Calu3 (cell line): ENCODE measurements at regions not wholly inside any gene's neighbourhood (a gene's known extent, or its start where the extent isn't known, plus 50 kb on each side); places are given as distances from the start of the nearest gene placed in this dataset.

Experiments
- BruUV-seq: library from RNA; stranded (reverse); fragments of 400-500 nt; replicated peaks from 2 replicates; lab custom pipeline; 2021; lab: Mats Ljungman, UMichigan
- CTCF ChIA-PET: fragments of 300-600 bp; sonication (Branson Sonifier 250); formaldehyde crosslinking; loops from one replicate; lab custom pipeline; 2022; ENCODE audit warnings: antibody characterized with exemption; lab: Charles Lee
- DNase-seq: peaks from one replicate; pipeline ENCODE4 v3.0.0; 2022
- H3K27ac Mint-ChIP-seq: one replicate; pipeline ENCODE4 v1.8.0; 2022; ENCODE audit warnings: mixed read lengths; ENCODE audit not compliant: unreplicated experiment
- H3K27me3 Mint-ChIP-seq: one replicate; pipeline ENCODE4 v1.8.0; 2022; ENCODE audit warnings: mixed read lengths; ENCODE audit not compliant: unreplicated experiment
- H3K36me3 Mint-ChIP-seq: one replicate; pipeline ENCODE4 v1.8.0; 2022; ENCODE audit warnings: mild to moderate bottlenecking, moderate library complexity, mixed read lengths; ENCODE audit not compliant: insufficient read depth, unreplicated experiment
- H3K4me1 Mint-ChIP-seq: one replicate; pipeline ENCODE4 v1.8.0; 2022; ENCODE audit warnings: mild to moderate bottlenecking, low read depth, mixed read lengths; ENCODE audit not compliant: unreplicated experiment
- H3K4me3 Mint-ChIP-seq: one replicate; pipeline ENCODE4 v1.8.0; 2022; ENCODE audit warnings: mild to moderate bottlenecking, low read depth, moderate library complexity, mixed read lengths; ENCODE audit not compliant: unreplicated experiment
- H3K9me3 Mint-ChIP-seq: one replicate; pipeline ENCODE4 v1.8.0; 2022; ENCODE audit warnings: low read depth, mixed read lengths; ENCODE audit not compliant: unreplicated experiment
- intact Hi-C: fragments of 100-400 bp; cut with micrococcal nuclease; formaldehyde crosslinking; loops from one replicate; pipeline ENCODE4 v1.10.0; 2022; ENCODE audit not compliant: unreplicated experiment
- TF ChIP-seq, protein P1 (sequence below): fragments of 200-600 bp; IDR thresholded peaks from one replicate; pipeline ENCODE4 v1.8.0; 2022; ENCODE audit warnings: antibody characterized with exemption; ENCODE audit not compliant: unreplicated experiment

DNA sequence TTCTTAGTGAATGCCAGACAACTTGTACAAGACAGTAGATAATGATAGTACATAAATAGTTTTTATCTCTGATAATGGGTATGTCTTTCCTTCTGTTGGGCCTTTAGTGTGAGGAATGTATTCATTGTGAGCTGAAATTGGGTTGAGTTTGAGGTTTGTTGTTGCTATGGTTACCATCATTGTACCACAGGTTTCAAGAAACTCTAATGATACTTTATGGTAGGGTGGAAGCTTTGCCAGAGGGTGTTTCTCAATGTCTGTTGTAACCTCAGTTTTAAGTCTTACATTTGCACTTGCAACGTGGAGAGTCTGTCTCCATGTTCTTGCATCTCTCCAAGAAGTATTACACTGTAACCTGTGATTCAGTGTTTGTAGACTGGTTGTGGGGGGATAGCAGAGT, 1550.1 kb downstream of the MAT2B start:
- CTCF ChIA-PET: no interaction called here
- Mint-ChIP-seq H3K9me3 (peaks cover 8% of the 10 kb centered on the region), H3K27ac (no peak overlapping the region), H3K36me3 (no peaks in the 10 kb centered on the region), H3K27me3 (no peaks in the 10 kb centered on the region), H3K4me1 (no peaks in the 10 kb centered on the region), H3K4me3 (no peak overlapping the region)
- TF ChIP-seq, protein P1, sequence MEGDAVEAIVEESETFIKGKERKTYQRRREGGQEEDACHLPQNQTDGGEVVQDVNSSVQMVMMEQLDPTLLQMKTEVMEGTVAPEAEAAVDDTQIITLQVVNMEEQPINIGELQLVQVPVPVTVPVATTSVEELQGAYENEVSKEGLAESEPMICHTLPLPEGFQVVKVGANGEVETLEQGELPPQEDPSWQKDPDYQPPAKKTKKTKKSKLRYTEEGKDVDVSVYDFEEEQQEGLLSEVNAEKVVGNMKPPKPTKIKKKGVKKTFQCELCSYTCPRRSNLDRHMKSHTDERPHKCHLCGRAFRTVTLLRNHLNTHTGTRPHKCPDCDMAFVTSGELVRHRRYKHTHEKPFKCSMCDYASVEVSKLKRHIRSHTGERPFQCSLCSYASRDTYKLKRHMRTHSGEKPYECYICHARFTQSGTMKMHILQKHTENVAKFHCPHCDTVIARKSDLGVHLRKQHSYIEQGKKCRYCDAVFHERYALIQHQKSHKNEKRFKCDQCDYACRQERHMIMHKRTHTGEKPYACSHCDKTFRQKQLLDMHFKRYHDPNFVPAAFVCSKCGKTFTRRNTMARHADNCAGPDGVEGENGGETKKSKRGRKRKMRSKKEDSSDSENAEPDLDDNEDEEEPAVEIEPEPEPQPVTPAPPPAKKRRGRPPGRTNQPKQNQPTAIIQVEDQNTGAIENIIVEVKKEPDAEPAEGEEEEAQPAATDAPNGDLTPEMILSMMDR: no peak
- no peak for DNase-seq
- no TSS peak for BruUV-seq
- intact Hi-C loops: no loop called here

DNA sequence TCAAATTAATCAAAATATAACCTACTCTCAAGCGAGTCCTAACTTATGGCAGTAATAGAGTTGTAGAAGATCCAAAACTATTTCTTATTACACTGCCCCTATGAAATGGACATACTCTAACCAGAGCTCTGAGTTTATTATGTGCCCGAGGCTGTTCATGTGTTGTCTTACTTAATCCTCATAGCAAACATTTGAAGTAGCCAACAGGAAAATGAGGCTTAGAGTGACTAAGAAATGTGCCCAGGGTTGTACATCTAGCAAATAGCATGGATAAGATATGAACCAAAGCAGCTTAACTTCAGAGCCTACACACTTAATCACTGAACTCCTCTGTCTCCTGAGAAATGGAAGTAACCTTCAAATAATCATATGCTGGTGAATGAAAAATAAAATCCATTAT, 1551.7 kb downstream of the MAT2B start:
- intact Hi-C loops: no loop called here
- TF ChIP-seq, protein P1: no peak
- no TSS peak for BruUV-seq
- Mint-ChIP-seq H3K4me1 (no peaks in the 10 kb centered on the region), H3K4me3 (no peak overlapping the region), H3K36me3 (no peaks in the 10 kb centered on the region), H3K27ac (no peak overlapping the region), H3K27me3 (no peaks in the 10 kb centered on the region), H3K9me3 (peaks cover 10% of the 10 kb centered on the region)
- DNase-seq: no peak
- CTCF ChIA-PET: no interaction called here

DNA sequence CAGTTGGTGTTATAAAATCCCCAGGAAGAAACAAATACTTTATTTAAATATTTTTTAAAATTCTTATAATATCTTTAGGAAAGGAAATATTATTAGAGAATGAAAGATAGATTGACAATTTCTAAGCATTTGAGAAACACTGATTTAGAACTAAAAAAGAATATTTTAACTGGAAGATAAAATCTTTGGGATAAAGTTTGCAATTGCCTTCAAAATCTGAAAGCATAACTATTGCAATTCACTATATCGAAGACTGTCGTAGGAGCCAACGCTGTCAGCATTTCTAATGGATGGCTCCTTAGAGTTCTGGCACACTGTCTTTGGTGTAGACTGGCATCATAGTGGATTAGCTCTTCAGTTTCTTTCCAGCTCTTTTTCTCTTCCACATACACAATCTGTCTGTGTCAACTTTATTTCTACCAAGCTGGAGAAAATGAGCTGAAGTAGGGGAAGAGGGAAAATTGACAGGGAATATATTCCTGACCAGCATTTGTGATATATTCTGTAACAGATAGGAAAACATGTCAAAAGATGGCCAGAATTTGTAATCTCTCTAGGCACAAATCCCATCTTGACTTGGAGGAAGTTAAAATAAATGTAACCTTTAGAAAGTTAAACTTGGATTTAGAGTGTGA, 1561.4 kb downstream of the MAT2B start:
- H3K36me3 Mint-ChIP-seq: no peaks in the 10 kb centered on the region
- H3K27ac Mint-ChIP-seq: no peak overlapping the region
- no peaks in the 10 kb centered on the region for H3K27me3 Mint-ChIP-seq
- no peak for DNase-seq
- TF ChIP-seq, protein P1: no peak
- intact Hi-C loops: no loop called here
- CTCF ChIA-PET: no interaction called here
- no peak overlapping the region for H3K4me3 Mint-ChIP-seq
- H3K9me3 Mint-ChIP-seq: peaks cover 14% of the 10 kb centered on the region
- H3K4me1 Mint-ChIP-seq: no peaks in the 10 kb centered on the region
- BruUV-seq: no TSS peak

DNA sequence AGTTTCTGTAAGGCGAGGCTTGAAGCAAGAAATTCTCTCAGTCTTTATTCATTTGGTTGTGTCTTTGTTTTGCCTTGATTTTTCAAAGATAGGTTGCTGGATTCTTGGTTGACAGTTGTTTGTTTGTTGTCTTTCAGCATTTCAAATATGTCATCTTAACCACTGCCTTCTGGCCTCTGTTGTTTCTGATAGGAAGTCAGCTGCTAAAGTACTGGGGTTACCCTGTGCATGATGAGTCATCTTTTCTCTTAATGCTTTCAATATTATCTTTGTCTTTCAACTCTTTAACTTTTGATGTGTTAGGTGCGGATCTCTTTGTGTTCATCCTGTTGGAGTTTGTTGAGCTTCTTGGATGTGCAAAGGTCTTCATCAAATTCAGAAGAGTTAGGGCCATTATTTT, 1571.3 kb downstream of the MAT2B start:
- Mint-ChIP-seq H3K36me3 (no peaks in the 10 kb centered on the region), H3K4me1 (no peaks in the 10 kb centered on the region), H3K9me3 (peaks cover 21% of the 10 kb centered on the region)

More for the DNA sequence above, 1571.3 kb downstream of the MAT2B start:
- Mint-ChIP-seq H3K27me3 (no peaks in the 10 kb centered on the region), H3K27ac (no peak overlapping the region), H3K4me3 (no peak overlapping the region)
- intact Hi-C loops: no loop called here
- TF ChIP-seq, protein P1: no peak
- CTCF ChIA-PET: no interaction called here
- no peak for DNase-seq
- BruUV-seq: no TSS peak
